Psoas muscle (tissue), 7 donors: ENCODE measurements at regions not wholly inside any gene's neighbourhood (a gene's known extent, or its start where the extent isn't known, plus 50 kb on each side); places are given as distances from the start of the nearest gene placed in this dataset.

Experiments
- ATAC-seq, 4 donors: fragments of 200-7000 bp; cut with Tn5 transposase; one replicate each; pipeline ENCODE4 v1.9.1; 2020; ENCODE audit warnings: moderate library complexity in 3 of 4, mild to moderate bottlenecking in 2 of 4
- DNase-seq, 2 donors: peaks; one replicate each; pipeline ENCODE4 v3.0.0-alpha.2; 2020
- H3K27ac ChIP-seq: fragments of 200-600 bp; one replicate; pipeline ENCODE4 v1.8.0; 2022
- H3K27me3 ChIP-seq, 3 donors: fragments of 200-600 bp in 1 of 3; one replicate each; pipeline versions ENCODE4 v1.6.1 to v1.8.0; 2013 to 2022; ENCODE audit warnings: low read length in 2 of 3, mild to moderate bottlenecking in 2 of 3, moderate library complexity in 1 of 3; ENCODE audit not compliant: insufficient read depth in 3 of 3
- H3K36me3 ChIP-seq, 2 donors: fragments of 200-600 bp in 1 of 2; one replicate each; pipeline versions ENCODE4 v1.6.1 to v1.8.0; 2013 to 2022; ENCODE audit warnings: low read depth in 1 of 2, mild to moderate bottlenecking in 1 of 2, moderate library complexity in 1 of 2; ENCODE audit not compliant: insufficient read depth in 1 of 2
- H3K4me1 ChIP-seq: fragments of 200-600 bp; one replicate; pipeline ENCODE4 v1.8.0; 2022
- H3K4me3 ChIP-seq: fragments of 200-600 bp; one replicate; pipeline ENCODE4 v1.8.0; 2022; ENCODE audit warnings: mild to moderate bottlenecking
- H3K9me3 ChIP-seq: fragments of 200-600 bp; one replicate; pipeline ENCODE4 v1.8.0; 2022
- WGBS, 3 donors: extraction: QIAGEN DNeasy Blood & Tissue Kit; methylation state at CpG; one replicate each; pipeline versions ENCODE4 v1.1.6 to v1.1.7; 2013; 5-methylcytosine and 5-hydroxymethylcytosine counted together
- intact Hi-C, 2 donors: fragments of 100-400 bp; cut with DNase I; formaldehyde crosslinking; loops; one replicate each; pipeline versions ENCODE4 v1.11.0 to v1.14.2; 2022
- TF ChIP-seq, protein P1 (sequence below): fragments of 200-600 bp; IDR thresholded peaks from one replicate; pipeline ENCODE4 v1.8.0; 2022; ENCODE audit warnings: antibody characterized with exemption
- donor health status: healthy with polysubstance abuse.
- donor health status: DM: no; HTN: no; CAD: no; lungs with moderate emphysema.
- donor health status: Bipolar disorder and iron deficiency.
- donor health status: healthy.
- donor health status: DM: yes; HTN: yes; CAD: no.
- donor health status: DM: no; HTN: no; CAD: no.
- donor health status: DM: yes; HTN: yes; CAD: no.

DNA sequence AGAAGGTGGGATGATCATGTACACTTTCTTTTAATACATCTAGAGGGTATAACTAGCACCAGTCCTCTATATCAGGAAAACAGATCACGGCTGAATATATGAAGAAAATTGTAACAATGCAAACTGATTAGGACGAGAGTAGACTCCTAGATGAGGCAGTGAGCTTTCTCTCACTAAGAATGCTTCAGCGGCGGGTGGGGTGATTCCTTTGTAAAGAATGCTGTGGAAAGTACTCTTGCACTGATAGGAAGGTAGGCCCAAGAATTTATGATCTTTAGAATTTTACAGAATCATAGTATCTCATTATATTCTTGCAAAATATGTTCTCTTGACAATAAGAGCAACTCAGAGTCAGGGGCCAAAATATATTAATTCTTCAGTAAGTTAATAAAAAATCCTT, 133.0 kb downstream of the LMNTD1 start:
- TF ChIP-seq, protein P1, sequence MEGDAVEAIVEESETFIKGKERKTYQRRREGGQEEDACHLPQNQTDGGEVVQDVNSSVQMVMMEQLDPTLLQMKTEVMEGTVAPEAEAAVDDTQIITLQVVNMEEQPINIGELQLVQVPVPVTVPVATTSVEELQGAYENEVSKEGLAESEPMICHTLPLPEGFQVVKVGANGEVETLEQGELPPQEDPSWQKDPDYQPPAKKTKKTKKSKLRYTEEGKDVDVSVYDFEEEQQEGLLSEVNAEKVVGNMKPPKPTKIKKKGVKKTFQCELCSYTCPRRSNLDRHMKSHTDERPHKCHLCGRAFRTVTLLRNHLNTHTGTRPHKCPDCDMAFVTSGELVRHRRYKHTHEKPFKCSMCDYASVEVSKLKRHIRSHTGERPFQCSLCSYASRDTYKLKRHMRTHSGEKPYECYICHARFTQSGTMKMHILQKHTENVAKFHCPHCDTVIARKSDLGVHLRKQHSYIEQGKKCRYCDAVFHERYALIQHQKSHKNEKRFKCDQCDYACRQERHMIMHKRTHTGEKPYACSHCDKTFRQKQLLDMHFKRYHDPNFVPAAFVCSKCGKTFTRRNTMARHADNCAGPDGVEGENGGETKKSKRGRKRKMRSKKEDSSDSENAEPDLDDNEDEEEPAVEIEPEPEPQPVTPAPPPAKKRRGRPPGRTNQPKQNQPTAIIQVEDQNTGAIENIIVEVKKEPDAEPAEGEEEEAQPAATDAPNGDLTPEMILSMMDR: no peak
- 47 to 53% (median 52%) methylated on average over 4 of the region's 4 CpGs for whole genome bisulfite sequencing, 3 donors
- Histone ChIP-seq H3K4me3 (no peak overlapping the region), H3K4me1 (no peaks in the 10 kb centered on the region), H3K27me3 (peaks cover 0 to 3% (median 0%) of the 10 kb centered on the region in 3 donors), H3K27ac (no peak overlapping the region), H3K36me3 (no peaks in the 10 kb centered on the region), H3K9me3 (no peaks in the 10 kb centered on the region)
- ATAC-seq: no peak
- no peak for DNase-seq
- intact Hi-C loops: no loop called here

DNA sequence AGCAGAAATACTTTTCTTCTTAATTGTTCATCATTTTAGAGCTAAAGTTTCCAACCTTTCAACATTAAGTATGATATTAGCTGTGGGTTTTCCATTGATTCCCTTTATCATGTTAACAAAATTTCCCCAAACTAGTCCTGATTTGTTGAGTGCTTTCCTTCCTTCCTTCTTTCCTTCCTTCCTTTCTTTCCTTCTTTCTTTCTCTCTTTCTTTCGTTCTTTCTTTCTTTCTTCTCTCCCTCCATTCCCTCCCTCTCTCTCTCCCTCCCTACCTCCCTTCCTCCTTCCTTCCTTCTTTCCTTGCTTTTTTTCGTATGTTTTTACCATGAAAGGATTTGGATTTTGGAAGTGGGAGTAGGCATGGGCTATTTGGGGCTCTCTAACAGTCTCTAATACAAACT, 133.5 kb downstream of the LMNTD1 start:
- Histone ChIP-seq H3K36me3 (no peaks in the 10 kb centered on the region), H3K27ac (no peak overlapping the region), H3K27me3 (peaks cover 0 to 2% (median 0%) of the 10 kb centered on the region in 3 donors), H3K4me3 (no peak overlapping the region), H3K4me1 (no peaks in the 10 kb centered on the region), H3K9me3 (no peaks in the 10 kb centered on the region)
- DNase-seq: no peak
- WGBS, 3 donors: 62 to 70% (median 68%) methylated on average over 2 of the region's 2 CpGs
- TF ChIP-seq, protein P1: no peak
- no peak for ATAC-seq
- intact Hi-C loops: no loop called here

DNA sequence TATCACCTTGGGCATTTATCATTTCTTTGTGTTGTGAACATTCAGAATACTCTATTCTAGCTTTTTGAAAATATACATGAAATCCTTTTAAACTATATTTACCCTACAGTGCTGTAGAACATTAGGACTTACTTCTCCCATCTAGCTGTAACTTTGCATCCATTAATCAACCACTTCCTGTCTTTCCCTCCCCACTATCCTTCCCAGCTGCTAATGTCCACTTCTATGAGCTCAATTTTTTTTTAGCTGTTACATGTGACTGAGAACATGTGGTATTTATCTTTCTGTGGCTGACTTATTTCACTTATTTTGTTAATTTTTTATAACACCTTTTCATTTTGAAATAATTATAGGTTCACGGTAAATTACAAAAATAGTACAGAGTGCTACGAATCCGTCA, 136.0 kb downstream of the LMNTD1 start:
- intact Hi-C loops: no loop called here
- Histone ChIP-seq H3K27ac (no peak overlapping the region), H3K4me3 (no peak overlapping the region), H3K27me3 (no peaks in the 10 kb centered on the region), H3K9me3 (no peaks in the 10 kb centered on the region), H3K36me3 (no peaks in the 10 kb centered on the region), H3K4me1 (no peaks in the 10 kb centered on the region)
- TF ChIP-seq, protein P1: no peak
- 89 to 91% (median 90%) methylated on average over 3 of the region's 3 CpGs for WGBS, 3 donors
- ATAC-seq: no peak
- DNase-seq: no peak

DNA sequence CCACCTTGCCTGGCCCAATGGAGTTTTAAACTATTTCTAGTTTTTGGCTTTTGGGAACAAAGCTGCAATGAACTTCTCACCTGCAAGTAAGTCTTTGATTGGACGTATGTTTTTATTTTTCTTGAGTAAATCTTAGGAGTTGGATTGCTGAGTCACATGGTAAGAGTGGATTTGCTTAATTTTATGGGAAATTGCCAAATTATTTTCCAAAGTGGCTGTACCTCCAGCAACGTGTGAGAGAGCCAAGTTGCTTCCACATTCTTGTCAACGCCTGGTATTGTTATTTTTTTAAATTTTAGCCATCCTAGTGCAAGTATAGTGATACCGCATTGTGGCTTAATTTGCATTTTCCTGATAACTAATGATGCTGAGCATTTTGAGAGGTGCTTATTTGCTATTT, 136.6 kb downstream of the LMNTD1 start:
- ATAC-seq: no peak
- DNase-seq: no peak
- Histone ChIP-seq H3K27ac (no peak overlapping the region), H3K36me3 (no peaks in the 10 kb centered on the region), H3K27me3 (no peaks in the 10 kb centered on the region), H3K4me1 (no peaks in the 10 kb centered on the region), H3K9me3 (no peaks in the 10 kb centered on the region), H3K4me3 (no peak overlapping the region)
- 60 to 70% (median 67%) methylated on average over 4 of the region's 4 CpGs for WGBS, 3 donors
- intact Hi-C loops: no loop called here
- TF ChIP-seq, protein P1: no peak

DNA sequence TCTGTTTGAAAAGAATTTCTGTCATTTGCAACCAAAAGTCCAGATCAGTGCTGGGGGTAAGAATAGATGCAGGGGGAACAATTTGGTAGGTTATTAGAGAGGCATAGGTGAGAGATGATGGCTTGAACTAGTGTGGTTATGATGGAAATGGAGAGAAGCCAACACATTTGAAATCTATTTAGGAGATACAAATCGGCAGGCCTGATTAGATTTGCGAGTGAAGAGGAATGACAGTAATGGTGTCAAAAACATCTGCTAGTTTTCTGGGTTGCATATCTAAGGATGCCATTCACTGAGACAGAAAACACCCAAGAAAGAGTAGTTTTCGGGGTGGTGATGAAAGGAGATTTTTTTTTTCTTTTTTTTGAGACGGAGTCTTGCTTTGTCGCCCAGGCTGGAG, 138.1 kb downstream of the LMNTD1 start:
- WGBS, 3 donors: 78 to 81% (median 80%) methylated on average over 5 of the region's 5 CpGs
- H3K4me1 ChIP-seq: no peaks in the 10 kb centered on the region
- TF ChIP-seq, protein P1: no peak
- intact Hi-C loops: no loop called here
- ATAC-seq (no peak), DNase-seq (no peak)
- no peak overlapping the region for H3K27ac ChIP-seq
- no peaks in the 10 kb centered on the region for H3K36me3 ChIP-seq
- H3K27me3 ChIP-seq: no peaks in the 10 kb centered on the region
- H3K4me3 ChIP-seq: no peak overlapping the region
- H3K9me3 ChIP-seq: no peaks in the 10 kb centered on the region
